ENCODE measurements at regions not wholly inside any gene's neighbourhood (a gene's known extent, or its start where the extent isn't known, plus 50 kb on each side); places are given as distances from the start of the nearest gene placed in this dataset.

DNA sequence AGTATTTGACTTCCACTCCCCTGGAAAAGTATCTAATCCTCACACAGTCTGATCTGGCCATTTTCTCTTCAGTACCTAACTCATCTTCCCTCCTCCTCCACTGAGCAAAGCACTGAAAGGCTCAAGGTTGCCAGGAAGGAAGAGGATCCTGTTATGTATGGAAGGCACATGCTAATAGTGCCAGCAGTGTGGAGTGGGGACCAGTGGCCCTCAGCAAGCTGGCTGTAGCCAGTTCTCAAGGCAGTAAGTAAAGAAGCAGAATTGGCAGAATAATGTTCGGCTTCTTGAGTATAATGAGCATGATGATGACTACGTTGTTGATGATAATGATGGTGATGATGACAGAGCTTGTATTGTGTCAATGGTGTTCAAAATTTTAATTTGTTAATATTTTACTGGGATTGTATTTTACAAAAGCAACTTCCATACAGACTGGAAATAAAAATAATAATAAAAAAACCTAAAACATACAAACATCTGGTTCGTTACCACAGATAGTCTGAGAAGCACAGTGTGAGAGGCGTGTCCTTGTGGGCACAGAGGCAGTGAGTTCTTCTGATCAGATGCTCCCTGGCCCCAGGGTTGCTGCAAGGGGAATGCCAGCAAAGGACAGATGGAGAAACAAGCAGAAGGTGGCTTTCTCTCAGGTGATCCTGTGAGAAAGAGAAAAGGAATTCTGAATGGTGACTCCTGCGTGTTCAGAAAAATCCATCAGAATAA lies 528.8 kb downstream of the CMPK2 start:
- Histone ChIP-seq H3K4me1 (ENCODE audit: control insufficient read depth in 1 of 2, insufficient read depth in 2 of 2, low read depth in 1 of 2, low read length in 1 of 2) (no peaks in the 10 kb centered on the region; a peak in 1 of 4 replicates), H3K27ac (ENCODE audit: low read depth in 2 of 2, low read length in 1 of 2) (no peak overlapping the region), H3K36me3 (replicated peaks in 1 of 2; ENCODE audit: control insufficient read depth in 1 of 2, insufficient read depth in 2 of 2, low read length in 1 of 2) (no peaks in the 10 kb centered on the region), H4K20me1 (ENCODE audit: insufficient read depth) (no peaks in the 10 kb centered on the region), H3K9me3 (no peaks in the 10 kb centered on the region), H3K4me3 (ENCODE audit: low read depth in 2 of 2, low read length in 1 of 2) (no peak overlapping the region), H3K79me2 (ENCODE audit: insufficient read depth) (no peaks in the 10 kb centered on the region), H3F3A (replicated peaks; ENCODE audit: insufficient read depth) (no peaks in the 10 kb centered on the region), H3K4me2 (no peak overlapping the region), H3K9ac (no peak overlapping the region), H2AFZ (ENCODE audit: low read depth) (no peak overlapping the region), H3K27me3 (ENCODE audit: insufficient read depth) (no peaks in the 10 kb centered on the region), H3K9me2 (no peaks in the 10 kb centered on the region)
- ChIA-PET CTCF (no interaction called here), POLR2A (no interaction called here)
- 44% methylated on average over 5 of the region's 5 CpGs for WGBS (ENCODE audit: low lambda C conversion rate)
- TF ChIP-seq TAF1 (IDR thresholded peaks at IDR 0.05; ENCODE audit: borderline replicate concordance, low read depth, low read length), result no peak
- TF ChIP-seq, protein P1, sequence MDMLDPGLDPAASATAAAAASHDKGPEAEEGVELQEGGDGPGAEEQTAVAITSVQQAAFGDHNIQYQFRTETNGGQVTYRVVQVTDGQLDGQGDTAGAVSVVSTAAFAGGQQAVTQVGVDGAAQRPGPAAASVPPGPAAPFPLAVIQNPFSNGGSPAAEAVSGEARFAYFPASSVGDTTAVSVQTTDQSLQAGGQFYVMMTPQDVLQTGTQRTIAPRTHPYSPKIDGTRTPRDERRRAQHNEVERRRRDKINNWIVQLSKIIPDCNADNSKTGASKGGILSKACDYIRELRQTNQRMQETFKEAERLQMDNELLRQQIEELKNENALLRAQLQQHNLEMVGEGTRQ (IDR thresholded peaks at IDR 0.05; ENCODE audit: borderline replicate concordance, low read depth, low read length), result no peak
- no peak for TF ChIP-seq GABPA (IDR thresholded peaks at IDR 0.05; ENCODE audit: low read depth)
- no peak for TF ChIP-seq MEF2A (IDR thresholded peaks at IDR 0.05; ENCODE audit: borderline replicate concordance, low read depth)
- no peak for TF ChIP-seq SIN3A (IDR thresholded peaks at IDR 0.05; ENCODE audit: borderline replicate concordance, low read depth, low read length)
- no peak for TF ChIP-seq YY1 (IDR thresholded peaks at IDR 0.05; ENCODE audit: low read depth)
- no peak for DNase-seq

DNA sequence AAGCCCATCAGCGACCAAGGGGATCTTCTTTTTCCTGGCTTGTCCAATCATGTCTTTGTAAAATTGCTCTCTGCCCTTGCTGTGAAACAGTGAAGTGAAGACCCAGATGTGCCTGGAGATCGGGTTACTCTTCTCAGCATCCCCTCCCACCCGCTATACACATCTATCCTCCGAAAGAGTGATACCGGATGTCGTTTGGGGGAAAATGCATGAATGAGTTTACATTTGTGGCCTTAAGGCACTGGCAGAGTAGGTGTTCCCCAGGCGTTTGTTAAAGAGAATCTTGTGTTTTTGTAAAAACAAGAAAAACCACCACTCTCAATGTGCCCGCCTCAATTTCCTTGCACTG lies 528.3 kb downstream of the CMPK2 start:
- Histone ChIP-seq H3K9me2 (no peaks in the 10 kb centered on the region), H3K9me3 (no peaks in the 10 kb centered on the region), H3K27ac (ENCODE audit: low read depth in 2 of 2, low read length in 1 of 2) (no peak overlapping the region), H2AFZ (ENCODE audit: low read depth) (no peak overlapping the region), H3K9ac (no peak overlapping the region), H3K4me3 (ENCODE audit: low read depth in 2 of 2, low read length in 1 of 2) (no peak overlapping the region), H3K79me2 (ENCODE audit: insufficient read depth) (no peaks in the 10 kb centered on the region), H3K4me1 (ENCODE audit: control insufficient read depth in 1 of 2, insufficient read depth in 2 of 2, low read depth in 1 of 2, low read length in 1 of 2) (no peaks in the 10 kb centered on the region; a peak in 1 of 4 replicates), H4K20me1 (ENCODE audit: insufficient read depth) (no peaks in the 10 kb centered on the region), H3F3A (replicated peaks; ENCODE audit: insufficient read depth) (no peaks in the 10 kb centered on the region), H3K36me3 (replicated peaks in 1 of 2; ENCODE audit: control insufficient read depth in 1 of 2, insufficient read depth in 2 of 2, low read length in 1 of 2) (no peaks in the 10 kb centered on the region), H3K27me3 (ENCODE audit: insufficient read depth) (no peaks in the 10 kb centered on the region), H3K4me2 (no peak overlapping the region)
- CTCF ChIA-PET, result no interaction called here
- 51% methylated on average over 8 of the region's 8 CpGs for WGBS (ENCODE audit: low lambda C conversion rate)
- no peak for DNase-seq
- POLR2A ChIA-PET, result no interaction called here
- no peak for TF ChIP-seq MEF2A (IDR thresholded peaks at IDR 0.05; ENCODE audit: borderline replicate concordance, low read depth)
- TF ChIP-seq, protein P2, sequence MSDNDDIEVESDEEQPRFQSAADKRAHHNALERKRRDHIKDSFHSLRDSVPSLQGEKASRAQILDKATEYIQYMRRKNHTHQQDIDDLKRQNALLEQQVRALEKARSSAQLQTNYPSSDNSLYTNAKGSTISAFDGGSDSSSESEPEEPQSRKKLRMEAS (IDR thresholded peaks at IDR 0.05; ENCODE audit: low read depth), result no peak
- TF ChIP-seq, protein P3, sequence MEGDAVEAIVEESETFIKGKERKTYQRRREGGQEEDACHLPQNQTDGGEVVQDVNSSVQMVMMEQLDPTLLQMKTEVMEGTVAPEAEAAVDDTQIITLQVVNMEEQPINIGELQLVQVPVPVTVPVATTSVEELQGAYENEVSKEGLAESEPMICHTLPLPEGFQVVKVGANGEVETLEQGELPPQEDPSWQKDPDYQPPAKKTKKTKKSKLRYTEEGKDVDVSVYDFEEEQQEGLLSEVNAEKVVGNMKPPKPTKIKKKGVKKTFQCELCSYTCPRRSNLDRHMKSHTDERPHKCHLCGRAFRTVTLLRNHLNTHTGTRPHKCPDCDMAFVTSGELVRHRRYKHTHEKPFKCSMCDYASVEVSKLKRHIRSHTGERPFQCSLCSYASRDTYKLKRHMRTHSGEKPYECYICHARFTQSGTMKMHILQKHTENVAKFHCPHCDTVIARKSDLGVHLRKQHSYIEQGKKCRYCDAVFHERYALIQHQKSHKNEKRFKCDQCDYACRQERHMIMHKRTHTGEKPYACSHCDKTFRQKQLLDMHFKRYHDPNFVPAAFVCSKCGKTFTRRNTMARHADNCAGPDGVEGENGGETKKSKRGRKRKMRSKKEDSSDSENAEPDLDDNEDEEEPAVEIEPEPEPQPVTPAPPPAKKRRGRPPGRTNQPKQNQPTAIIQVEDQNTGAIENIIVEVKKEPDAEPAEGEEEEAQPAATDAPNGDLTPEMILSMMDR (IDR thresholded peaks at IDR 0.05), result no peak
- TF ChIP-seq ELF1 (IDR thresholded peaks at IDR 0.05), result no peak

Measured in SK-N-SH (cell line).